ENCODE measurements at regions not wholly inside any gene's neighbourhood (a gene's known extent, or its start where the extent isn't known, plus 50 kb on each side); places are given as distances from the start of the nearest gene placed in this dataset.

GRCh38 chr9:118283488-118283887, 579.3 kb downstream of the TLR4 start:
- no peak for DNase-seq
- intact Hi-C loops (cut with DNase I), result no loop called here
- TF ChIP-seq CTCF (IDR thresholded peaks at IDR 0.05; ENCODE audit: borderline replicate concordance, extremely low read depth, insufficient read depth), result no peak
- Histone ChIP-seq H3K27ac (ENCODE audit: low read depth in 2 of 2, low read length in 2 of 2) (no peak overlapping the region), H3K4me3 (ENCODE audit: low read length in 3 of 3) (no peak overlapping the region), H3K9ac (ENCODE audit: low read length in 3 of 3) (no peak overlapping the region), H3K36me3 (ENCODE audit: control insufficient read depth in 2 of 3, insufficient read depth in 3 of 3, low read length in 3 of 3) (no peaks in the 10 kb centered on the region), H3K9me3 (ENCODE audit: control insufficient read depth in 2 of 3, insufficient read depth in 1 of 3, low read length in 3 of 3) (no peaks in the 10 kb centered on the region), H3K4me1 (ENCODE audit: control insufficient read depth in 2 of 3, insufficient read depth in 2 of 3, low read depth in 1 of 3, low read length in 3 of 3) (no peaks in the 10 kb centered on the region), H3K27me3 (ENCODE audit: control insufficient read depth, insufficient read depth, low read length) (no peaks in the 10 kb centered on the region)
- no peak for FAIRE-seq

DNA sequence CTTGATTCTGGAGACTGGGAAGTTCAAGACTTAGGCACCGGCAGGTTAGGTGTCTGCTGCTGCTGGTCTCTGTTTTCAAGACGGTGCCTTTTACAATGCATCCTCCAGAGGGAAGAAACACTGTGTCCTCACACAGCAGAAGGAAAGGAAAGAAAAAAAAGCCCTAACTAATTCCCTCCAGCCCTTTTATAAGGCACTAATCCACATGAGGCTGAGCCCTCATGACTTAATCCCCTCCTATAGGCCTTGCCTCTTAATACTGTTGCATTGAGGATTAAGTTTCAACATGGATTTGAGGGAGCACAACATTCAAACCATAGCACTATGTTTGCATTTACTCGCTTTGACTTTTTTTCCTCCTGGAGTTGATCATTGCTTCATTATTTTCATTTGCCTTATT, 585.9 kb downstream of the TLR4 start:
- H3K9me3 ChIP-seq (ENCODE audit: control insufficient read depth in 2 of 3, insufficient read depth in 1 of 3, low read length in 3 of 3), result no peaks in the 10 kb centered on the region
- no peak overlapping the region for H3K9ac ChIP-seq (ENCODE audit: low read length in 3 of 3)
- no peak for FAIRE-seq
- H3K36me3 ChIP-seq (ENCODE audit: control insufficient read depth in 2 of 3, insufficient read depth in 3 of 3, low read length in 3 of 3), result no peaks in the 10 kb centered on the region
- H3K4me1 ChIP-seq (ENCODE audit: control insufficient read depth in 2 of 3, insufficient read depth in 2 of 3, low read depth in 1 of 3, low read length in 3 of 3), result no peaks in the 10 kb centered on the region
- H3K4me3 ChIP-seq (ENCODE audit: low read length in 3 of 3), result no peak overlapping the region
- TF ChIP-seq CTCF (IDR thresholded peaks at IDR 0.05; ENCODE audit: borderline replicate concordance, extremely low read depth, insufficient read depth), result no peak
- no peaks in the 10 kb centered on the region for H3K27me3 ChIP-seq (ENCODE audit: control insufficient read depth, insufficient read depth, low read length)
- intact Hi-C loops (cut with DNase I), result no loop called here
- DNase-seq, result no peak
- H3K27ac ChIP-seq (ENCODE audit: low read depth in 2 of 2, low read length in 2 of 2), result no peak overlapping the region

GRCh38 chr9:118295413-118295812, 591.2 kb downstream of the TLR4 start:
- DNase-seq, result no peak
- Histone ChIP-seq H3K36me3 (ENCODE audit: control insufficient read depth in 2 of 3, insufficient read depth in 3 of 3, low read length in 3 of 3) (no peaks in the 10 kb centered on the region), H3K27ac (ENCODE audit: low read depth in 2 of 2, low read length in 2 of 2) (no peak overlapping the region), H3K9me3 (ENCODE audit: control insufficient read depth in 2 of 3, insufficient read depth in 1 of 3, low read length in 3 of 3) (no peaks in the 10 kb centered on the region), H3K27me3 (ENCODE audit: control insufficient read depth, insufficient read depth, low read length) (no peaks in the 10 kb centered on the region), H3K4me1 (ENCODE audit: control insufficient read depth in 2 of 3, insufficient read depth in 2 of 3, low read depth in 1 of 3, low read length in 3 of 3) (no peaks in the 10 kb centered on the region), H3K4me3 (ENCODE audit: low read length in 3 of 3) (no peak overlapping the region), H3K9ac (ENCODE audit: low read length in 3 of 3) (no peak overlapping the region)
- no peak for FAIRE-seq
- TF ChIP-seq CTCF (IDR thresholded peaks at IDR 0.05; ENCODE audit: borderline replicate concordance, extremely low read depth, insufficient read depth), result no peak
- intact Hi-C loops (cut with DNase I), result no loop called here

DNA sequence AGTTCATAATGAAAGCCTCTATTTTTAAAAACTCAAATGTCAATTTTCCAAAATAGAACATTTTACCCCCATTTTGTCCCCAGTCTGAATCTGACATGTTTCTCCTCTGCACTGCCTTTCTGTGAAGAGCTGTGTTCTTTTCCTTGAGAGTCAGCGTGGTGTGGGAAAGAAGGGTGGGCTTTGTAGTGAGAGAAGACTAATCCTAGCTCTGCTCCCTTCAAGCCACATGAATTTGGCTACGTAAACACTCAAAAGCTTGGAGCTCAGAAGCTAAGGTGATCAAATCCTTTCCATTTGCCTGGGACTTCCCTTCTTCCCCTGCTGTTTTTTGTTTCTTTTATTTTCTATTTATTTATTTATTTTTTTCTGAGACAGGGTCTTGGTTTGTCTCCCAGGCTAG, 598.5 kb downstream of the TLR4 start:
- no peak overlapping the region for H3K9ac ChIP-seq (ENCODE audit: low read length in 3 of 3)
- H3K4me3 ChIP-seq (ENCODE audit: low read length in 3 of 3), result no peak overlapping the region
- no peaks in the 10 kb centered on the region for H3K4me1 ChIP-seq (ENCODE audit: control insufficient read depth in 2 of 3, insufficient read depth in 2 of 3, low read depth in 1 of 3, low read length in 3 of 3)
- H3K27ac ChIP-seq (ENCODE audit: low read depth in 2 of 2, low read length in 2 of 2), result no peak overlapping the region
- no peaks in the 10 kb centered on the region for H3K36me3 ChIP-seq (ENCODE audit: control insufficient read depth in 2 of 3, insufficient read depth in 3 of 3, low read length in 3 of 3)
- no peaks in the 10 kb centered on the region for H3K27me3 ChIP-seq (ENCODE audit: control insufficient read depth, insufficient read depth, low read length)
- no peak for FAIRE-seq
- no peak for DNase-seq
- intact Hi-C loops (cut with DNase I), result no loop called here
- H3K9me3 ChIP-seq (ENCODE audit: control insufficient read depth in 2 of 3, insufficient read depth in 1 of 3, low read length in 3 of 3), result no peaks in the 10 kb centered on the region
- TF ChIP-seq CTCF (IDR thresholded peaks at IDR 0.05; ENCODE audit: borderline replicate concordance, extremely low read depth, insufficient read depth), result no peak
